Muscle layer of duodenum (tissue), 2 donors: ENCODE measurements at regions not wholly inside any gene's neighbourhood (a gene's known extent, or its start where the extent isn't known, plus 50 kb on each side); places are given as distances from the start of the nearest gene placed in this dataset.
"Not testable (repeated sequence)": the region's sequence is repeated elsewhere in the genome, so short reads cannot be mapped to it uniquely, and the experiment has no call there.

Experiments used
- H3K27ac ChIP-seq: one replicate; pipeline ENCODE4 v1.7.0; 2013; ENCODE audit warnings: mild to moderate bottlenecking, low read length
- H3K27me3 ChIP-seq: one replicate; pipeline ENCODE4 v1.7.0; 2013; ENCODE audit warnings: low read depth, mild to moderate bottlenecking, control low read depth, low read length
- H3K36me3 ChIP-seq, 2 donors: one replicate each; pipeline ENCODE4 v1.7.0; 2013; ENCODE audit warnings: low read length in 2 of 2, control low read depth in 1 of 2, mild to moderate bottlenecking in 1 of 2; ENCODE audit not compliant: insufficient read depth in 2 of 2, control insufficient read depth in 1 of 2
- H3K4me1 ChIP-seq, 2 donors: one replicate each; pipeline ENCODE4 v1.7.0; 2013; ENCODE audit warnings: low read length in 2 of 2, mild to moderate bottlenecking in 2 of 2, control low read depth in 1 of 2, moderate library complexity in 1 of 2; ENCODE audit not compliant: insufficient read depth in 2 of 2, control insufficient read depth in 1 of 2
- H3K4me3 ChIP-seq, 2 donors: one replicate each; pipeline ENCODE4 v1.7.0; 2013; ENCODE audit warnings: low read length in 2 of 2, low read depth in 1 of 2, mild to moderate bottlenecking in 1 of 2
- H3K9me3 ChIP-seq, 2 donors: one replicate each; pipeline ENCODE4 v1.7.0; 2013; ENCODE audit warnings: low read length in 2 of 2, control low read depth in 1 of 2, mild to moderate bottlenecking in 1 of 2; ENCODE audit not compliant: control insufficient read depth in 1 of 2
- donor health status: healthy.

- Histone ChIP-seq H3K9me3 (no peaks in the 10 kb centered on the region), H3K27me3 (no peaks in the 10 kb centered on the region), H3K36me3 (no peaks in the 10 kb centered on the region), H3K4me1 (no peaks in the 10 kb centered on the region), H3K4me3 (no peak overlapping the region), H3K27ac (no peak overlapping the region)
Observed at GRCh38 chr6:47180633-47181032, 129.1 kb downstream of the TNFRSF21 start.

- Histone ChIP-seq H3K27me3 (no peaks in the 10 kb centered on the region), H3K4me1 (no peaks in the 10 kb centered on the region), H3K36me3 (no peaks in the 10 kb centered on the region), H3K27ac (no peak overlapping the region), H3K4me3 (no peak overlapping the region), H3K9me3 (no peaks in the 10 kb centered on the region)
Observed at GRCh38 chr6:47179286-47179685, 130.4 kb downstream of the TNFRSF21 start.

DNA sequence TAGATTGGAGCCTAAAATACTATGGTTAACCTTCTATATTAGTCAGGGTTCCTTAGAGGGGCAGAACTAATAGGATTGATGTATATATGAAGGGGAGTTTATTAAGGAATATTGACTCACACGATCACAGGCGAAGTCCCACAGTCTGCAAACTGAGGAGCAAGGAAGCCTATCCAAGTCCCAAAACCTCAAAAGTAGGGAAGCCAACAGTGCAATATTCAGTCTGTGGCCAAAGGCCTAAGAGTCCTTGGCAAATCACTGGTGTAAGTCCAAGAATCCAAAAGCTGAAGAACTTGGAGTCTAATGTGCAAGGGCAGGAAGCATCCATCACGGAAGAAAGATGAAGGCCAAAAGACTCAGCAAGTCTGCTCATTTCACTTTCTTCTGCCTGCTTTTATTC lies 133.5 kb upstream of the ADGRF1 start:
- Histone ChIP-seq H3K27me3 (no peaks in the 10 kb centered on the region), H3K36me3 (no peaks in the 10 kb centered on the region), H3K27ac (no peak overlapping the region), H3K4me3 (no peak overlapping the region), H3K9me3 (no peaks in the 10 kb centered on the region), H3K4me1 (no peaks in the 10 kb centered on the region)

DNA sequence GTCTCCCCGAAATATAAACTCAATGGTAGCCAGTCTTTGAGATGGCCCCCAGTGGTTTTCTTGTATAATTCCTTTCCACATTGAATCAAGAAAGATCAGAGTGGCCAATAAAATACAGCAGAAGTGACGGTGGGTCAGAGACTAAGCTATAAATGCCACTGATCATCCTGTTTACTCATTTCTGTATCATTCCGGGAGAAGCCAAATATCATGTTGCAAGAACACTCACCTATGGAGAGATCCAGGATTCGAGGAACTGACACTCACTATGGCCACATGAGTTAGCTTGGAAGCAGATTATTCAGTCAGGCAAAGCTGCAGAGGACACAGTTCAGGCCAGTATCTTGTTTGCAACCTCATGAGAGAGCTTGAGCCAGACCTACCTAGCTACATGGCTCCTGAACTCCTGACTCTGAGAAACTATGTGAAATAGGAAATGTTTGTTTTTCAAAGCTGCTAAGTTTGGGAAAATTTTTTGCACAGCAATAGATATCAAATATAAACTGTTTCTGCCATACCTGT lies 132.4 kb upstream of the ADGRF1 start:
- H3K36me3 ChIP-seq, result no peaks in the 10 kb centered on the region
- no peak overlapping the region for H3K27ac ChIP-seq
- H3K4me3 ChIP-seq, result no peak overlapping the region
- H3K9me3 ChIP-seq, result no peaks in the 10 kb centered on the region
- no peaks in the 10 kb centered on the region for H3K27me3 ChIP-seq
- H3K4me1 ChIP-seq, result no peaks in the 10 kb centered on the region

- H3K9me3 ChIP-seq, H3K4me3 ChIP-seq, H3K36me3 ChIP-seq, H3K27ac ChIP-seq, H3K27me3 ChIP-seq, H3K4me1 ChIP-seq: not testable (repeated sequence)
Observed at GRCh38 chr6:47174063-47174462, 131.9 kb upstream of the ADGRF1 start.

GRCh38 chr6:47173145-47173544 lies 131.0 kb upstream of the ADGRF1 start:
- H3K36me3 ChIP-seq, H3K4me3 ChIP-seq, H3K4me1 ChIP-seq, H3K9me3 ChIP-seq, H3K27me3 ChIP-seq, H3K27ac ChIP-seq: not testable (repeated sequence)

GRCh38 chr6:47170617-47170947 lies 128.4 kb upstream of the ADGRF1 start:
- H3K4me1 ChIP-seq, result no peaks in the 10 kb centered on the region
- H3K4me3 ChIP-seq, result no peak overlapping the region
- no peaks in the 10 kb centered on the region for H3K36me3 ChIP-seq
- H3K27me3 ChIP-seq, result no peaks in the 10 kb centered on the region
- no peak overlapping the region for H3K27ac ChIP-seq
- H3K9me3 ChIP-seq, result no peaks in the 10 kb centered on the region

GRCh38 chr6:47169785-47170616 lies 127.9 kb upstream of the ADGRF1 start:
- Histone ChIP-seq H3K9me3 (no peaks in the 10 kb centered on the region), H3K27me3 (no peaks in the 10 kb centered on the region), H3K4me1 (no peaks in the 10 kb centered on the region), H3K27ac (no peak overlapping the region), H3K4me3 (no peak overlapping the region), H3K36me3 (no peaks in the 10 kb centered on the region)

- no peak overlapping the region for H3K27ac ChIP-seq
- H3K36me3 ChIP-seq, result no peaks in the 10 kb centered on the region
- H3K27me3 ChIP-seq, result no peaks in the 10 kb centered on the region
Observed at GRCh38 chr6:47168180-47168579, 126.0 kb upstream of the ADGRF1 start.

GRCh38 chr6:47165918-47166317 lies 123.8 kb upstream of the ADGRF1 start:
- H3K4me1 ChIP-seq, result peaks cover 0 to 4% of the 10 kb centered on the region in 2 donors
- no peaks in the 10 kb centered on the region for H3K9me3 ChIP-seq
- H3K27ac ChIP-seq, result no peak overlapping the region
- no peak overlapping the region for H3K4me3 ChIP-seq
- no peaks in the 10 kb centered on the region for H3K36me3 ChIP-seq
- no peaks in the 10 kb centered on the region for H3K27me3 ChIP-seq

More at GRCh38 chr6:47168180-47168579, 126.0 kb upstream of the ADGRF1 start:
- Histone ChIP-seq H3K4me3 (no peak overlapping the region), H3K9me3 (no peaks in the 10 kb centered on the region), H3K4me1 (peaks cover 0 to 4% of the 10 kb centered on the region in 2 donors)

DNA sequence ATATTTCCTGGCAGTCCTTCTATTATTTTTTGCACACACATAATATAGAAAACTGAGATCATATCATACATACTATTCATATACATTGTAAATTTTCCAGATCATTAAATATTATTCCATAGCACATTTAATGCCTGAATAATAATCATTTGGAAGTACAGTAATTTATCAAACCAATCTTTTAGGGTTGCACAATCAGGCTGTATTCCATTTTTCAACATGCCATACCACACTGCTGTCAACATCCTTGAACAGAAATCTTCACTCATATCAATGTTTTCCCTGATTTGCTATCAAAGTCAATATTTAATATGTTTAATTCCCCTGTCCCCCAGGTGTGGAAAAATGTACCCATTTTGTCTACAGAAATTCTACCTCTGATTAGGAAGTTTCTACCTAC lies 122.7 kb upstream of the ADGRF1 start:
- no peaks in the 10 kb centered on the region for H3K27me3 ChIP-seq
- no peak overlapping the region for H3K27ac ChIP-seq
- H3K4me1 ChIP-seq, result peaks cover 0 to 4% of the 10 kb centered on the region in 2 donors
- no peaks in the 10 kb centered on the region for H3K9me3 ChIP-seq
- H3K36me3 ChIP-seq, result no peaks in the 10 kb centered on the region
- H3K4me3 ChIP-seq, result no peak overlapping the region

DNA sequence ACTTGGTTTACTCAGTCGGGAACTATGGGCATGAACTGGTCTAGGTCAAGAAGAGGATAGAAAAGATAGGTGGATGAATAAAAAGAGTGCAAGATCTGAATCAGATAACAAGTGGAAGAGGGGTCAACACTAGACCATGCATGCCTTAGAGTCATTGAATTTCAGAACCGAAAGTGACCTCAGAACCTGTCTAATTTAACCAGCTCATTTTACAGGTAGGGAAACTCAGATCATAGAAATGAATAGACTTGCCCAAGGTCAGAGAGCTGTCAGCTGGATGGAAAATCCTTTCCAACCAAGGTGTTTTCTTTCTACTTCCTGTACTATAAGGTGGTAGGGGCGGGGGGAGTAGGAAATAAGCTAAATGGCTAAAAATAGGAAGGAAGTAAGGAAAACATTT lies 121.4 kb upstream of the ADGRF1 start:
- H3K27me3 ChIP-seq, result no peaks in the 10 kb centered on the region
- no peak overlapping the region for H3K4me3 ChIP-seq
- H3K4me1 ChIP-seq, result peaks cover 0 to 4% of the 10 kb centered on the region in 2 donors
- H3K27ac ChIP-seq, result no peak overlapping the region
- H3K9me3 ChIP-seq, result no peaks in the 10 kb centered on the region
- no peaks in the 10 kb centered on the region for H3K36me3 ChIP-seq
